PC-9 (cell line): ENCODE measurements at regions not wholly inside any gene's neighbourhood (a gene's known extent, or its start where the extent isn't known, plus 50 kb on each side); places are given as distances from the start of the nearest gene placed in this dataset.
A peak's percentile ranks its signal among the peaks of the same experiment; 100 is the strongest.

Source experiments
- BruUV-seq: library from RNA; stranded (reverse); fragments of 400-500 nt; replicated peaks from 2 replicates; lab custom pipeline; 2021; lab: Mats Ljungman, UMichigan
- CTCF ChIA-PET: fragments of 300-600 bp; sonication (Branson Sonifier 250); formaldehyde crosslinking; loops from one replicate; lab custom pipeline; 2022; ENCODE audit warnings: antibody characterized with exemption; lab: Charles Lee
- POLR2A ChIA-PET: fragments of 300-600 bp; sonication (Branson Sonifier 250); formaldehyde crosslinking; loops from one replicate; lab custom pipeline; 2022; ENCODE audit warnings: antibody characterized with exemption; ENCODE audit not compliant: unreplicated experiment; lab: Charles Lee
- DNase-seq, 2 experiments: peaks; one replicate each; pipeline versions ENCODE4 v3.0.0 to v3.0.0-alpha.2; 2015 to 2022; ENCODE audit warnings: mixed read lengths in 1 of 2
- H2AFZ ChIP-seq: fragments of 200-600 bp; sonication (generic); 2 replicates; pipeline ENCODE4 v1.8.1; 2017; ENCODE audit warnings: antibody characterized with exemption
- H3F3A ChIP-seq: fragments of 200-600 bp; sonication (generic); 2 replicates; pipeline ENCODE4 v1.8.1; 2017; ENCODE audit warnings: antibody characterized with exemption, mild to moderate bottlenecking, low read depth; ENCODE audit not compliant: insufficient read depth
- H3K27ac ChIP-seq: fragments of 200-600 bp; sonication (generic); 2 replicates; pipeline ENCODE4 v1.6.1; 2016; ENCODE audit warnings: mixed run types
- H3K27me3 ChIP-seq: fragments of 200-600 bp; sonication (generic); 2 replicates; pipeline ENCODE4 v1.6.1; 2016; ENCODE audit warnings: low read depth, mixed run types; ENCODE audit not compliant: insufficient read depth
- H3K36me3 ChIP-seq: fragments of 200-600 bp; sonication (generic); 2 replicates; pipeline ENCODE4 v1.6.1; 2016; ENCODE audit warnings: low read depth, mixed run types
- H3K4me1 ChIP-seq: fragments of 200-600 bp; sonication (generic); replicated peaks from 2 replicates; pipeline ENCODE4 v1.6.1; 2016; ENCODE audit warnings: mixed run types; ENCODE audit not compliant: insufficient read depth
- H3K4me2 ChIP-seq: fragments of 200-600 bp; sonication (generic); 2 replicates; pipeline ENCODE4 v1.6.1; 2017; ENCODE audit warnings: mixed run types
- H3K4me3 ChIP-seq: fragments of 200-600 bp; sonication (generic); 2 replicates; pipeline ENCODE4 v1.6.1; 2016; ENCODE audit warnings: mixed run types
- H3K79me2 ChIP-seq: fragments of 200-600 bp; sonication (generic); 2 replicates; pipeline ENCODE4 v1.6.1; 2017; ENCODE audit warnings: low read depth, mixed run types
- H3K9me2 ChIP-seq: fragments of 200-600 bp; sonication (generic); 2 replicates; pipeline ENCODE4 v1.8.1; 2017; ENCODE audit warnings: mild to moderate bottlenecking; ENCODE audit not compliant: insufficient read depth
- H3K9me3 ChIP-seq: fragments of 200-600 bp; sonication (generic); 2 replicates; pipeline ENCODE4 v1.8.1; 2016; ENCODE audit warnings: low read depth; ENCODE audit not compliant: insufficient read depth
- H4K20me1 ChIP-seq: fragments of 200-600 bp; sonication (generic); 2 replicates; pipeline ENCODE4 v1.8.1; 2017; ENCODE audit not compliant: insufficient read depth
- EZH2 ChIP-seq: fragments of 200-600 bp; sonication (generic); IDR thresholded peaks from 2 replicates; pipeline ENCODE4 v1.8.0; 2017; ENCODE audit warnings: antibody characterized with exemption, low read depth
- intact Hi-C: fragments of 100-400 bp; cut with micrococcal nuclease; formaldehyde crosslinking; loops from one replicate; pipeline ENCODE4 v1.10.0; 2022; ENCODE audit not compliant: unreplicated experiment
- TF ChIP-seq, protein P1 (sequence below): fragments of 200-600 bp; sonication (generic); conservative IDR thresholded peaks from 2 replicates; pipeline ENCODE4 v1.6.1; 2017; ENCODE audit warnings: mixed run types, antibody characterized with exemption, mild to moderate bottlenecking, moderate library complexity

DNA sequence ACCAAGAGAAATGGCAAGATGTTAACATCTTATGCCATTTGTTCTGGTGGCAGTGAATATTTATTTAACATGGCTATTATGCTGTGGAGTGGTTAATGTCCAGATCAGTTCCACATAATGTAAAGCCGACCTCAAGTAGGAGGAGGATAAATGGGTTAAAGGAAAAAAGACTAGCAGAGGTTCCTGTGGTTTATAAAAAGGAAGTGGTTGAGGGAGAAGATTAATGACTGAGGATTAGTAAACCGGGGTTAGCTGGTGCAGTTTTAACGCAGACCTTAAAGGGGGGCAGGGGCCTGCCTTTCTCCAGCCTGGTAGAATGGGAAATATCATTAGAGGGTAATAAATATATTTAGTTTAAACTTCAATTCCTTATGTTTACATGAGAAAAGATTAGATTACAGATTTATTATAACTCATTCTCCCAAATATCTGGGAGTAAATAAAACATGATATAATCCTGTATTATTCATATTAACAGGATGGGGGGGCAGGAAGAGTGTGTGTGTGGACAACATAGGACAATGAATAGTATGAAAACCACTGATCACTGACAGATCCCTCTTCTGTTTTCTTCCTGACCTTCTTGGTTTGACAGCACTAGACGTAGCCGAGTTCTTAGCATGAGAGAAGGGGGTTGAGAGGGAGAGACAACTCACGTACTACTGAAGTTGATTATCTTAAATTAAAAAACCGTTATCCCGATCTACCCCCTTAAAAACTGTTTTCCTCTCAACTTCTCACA, 124.1 kb upstream of the LIMCH1 start:
- CTCF ChIA-PET, result no interaction called here

DNA sequence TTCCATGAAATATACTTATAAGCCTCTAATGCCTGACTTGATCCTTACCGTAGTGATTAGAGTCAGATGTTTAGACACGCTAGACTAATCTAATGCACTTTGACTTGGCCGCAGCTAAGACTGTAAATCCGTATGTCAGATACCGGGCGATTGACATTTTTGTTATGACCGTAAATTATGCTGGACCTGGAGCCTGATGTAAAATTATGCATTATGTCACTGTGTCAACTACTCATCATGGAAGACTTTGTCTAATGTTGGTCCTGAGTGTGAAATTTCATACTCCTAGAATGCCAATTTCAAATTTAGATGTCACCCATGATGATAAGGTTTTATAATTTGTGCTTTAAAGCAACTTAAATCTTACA, 123.6 kb upstream of the LIMCH1 start:
- no TSS peak for BruUV-seq
- TF ChIP-seq, protein P1, sequence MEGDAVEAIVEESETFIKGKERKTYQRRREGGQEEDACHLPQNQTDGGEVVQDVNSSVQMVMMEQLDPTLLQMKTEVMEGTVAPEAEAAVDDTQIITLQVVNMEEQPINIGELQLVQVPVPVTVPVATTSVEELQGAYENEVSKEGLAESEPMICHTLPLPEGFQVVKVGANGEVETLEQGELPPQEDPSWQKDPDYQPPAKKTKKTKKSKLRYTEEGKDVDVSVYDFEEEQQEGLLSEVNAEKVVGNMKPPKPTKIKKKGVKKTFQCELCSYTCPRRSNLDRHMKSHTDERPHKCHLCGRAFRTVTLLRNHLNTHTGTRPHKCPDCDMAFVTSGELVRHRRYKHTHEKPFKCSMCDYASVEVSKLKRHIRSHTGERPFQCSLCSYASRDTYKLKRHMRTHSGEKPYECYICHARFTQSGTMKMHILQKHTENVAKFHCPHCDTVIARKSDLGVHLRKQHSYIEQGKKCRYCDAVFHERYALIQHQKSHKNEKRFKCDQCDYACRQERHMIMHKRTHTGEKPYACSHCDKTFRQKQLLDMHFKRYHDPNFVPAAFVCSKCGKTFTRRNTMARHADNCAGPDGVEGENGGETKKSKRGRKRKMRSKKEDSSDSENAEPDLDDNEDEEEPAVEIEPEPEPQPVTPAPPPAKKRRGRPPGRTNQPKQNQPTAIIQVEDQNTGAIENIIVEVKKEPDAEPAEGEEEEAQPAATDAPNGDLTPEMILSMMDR, result no peak
- no peak for TF ChIP-seq EZH2
- Histone ChIP-seq H3F3A (0 out of 2 replicates have a peak, but pooled peaks cover 8% of the 10 kb centered on the region), H3K9me2 (no peaks in the 10 kb centered on the region), H4K20me1 (0 out of 2 replicates have a peak, but pooled peaks cover 4% of the 10 kb centered on the region), H3K4me2 (no peak overlapping the region), H3K4me3 (no peak overlapping the region), H3K4me1 (peaks cover 14% of the 10 kb centered on the region), H3K79me2 (peaks cover 66% of the 10 kb centered on the region), H3K9me3 (no peaks in the 10 kb centered on the region), H3K36me3 (no peaks in the 10 kb centered on the region), H3K27ac (no peak overlapping the region), H3K27me3 (no peaks in the 10 kb centered on the region), H2AFZ (no peak overlapping the region)
- DNase-seq, result no peak
- CTCF ChIA-PET, result no interaction called here
- POLR2A ChIA-PET, result interaction anchor here (0.6 kb wide), 1 partner anchor 74 kb away, joined by 4 read pairs; no protein-coding TSS in a partner anchor
- intact Hi-C loops, result no loop called here

More for the DNA sequence above, 124.1 kb upstream of the LIMCH1 start:
- POLR2A ChIA-PET, result interaction anchor here (0.6 kb wide), 1 partner anchor 73 kb away, joined by 4 read pairs; no protein-coding TSS in a partner anchor
- intact Hi-C loops, result no loop called here
- Histone ChIP-seq H3K4me3 (no peak overlapping the region), H3K9me3 (no peaks in the 10 kb centered on the region), H4K20me1 (0 out of 2 replicates have a peak, but pooled peaks cover 4% of the 10 kb centered on the region), H3F3A (0 out of 2 replicates have a peak, but pooled peaks cover 8% of the 10 kb centered on the region), H3K27me3 (no peaks in the 10 kb centered on the region), H3K4me2 (peak overlapping the region; percentile 9; the same call in 1 of the 2 replicates), H3K36me3 (no peaks in the 10 kb centered on the region), H3K9me2 (no peaks in the 10 kb centered on the region), H3K4me1 (peaks cover 14% of the 10 kb centered on the region), H3K79me2 (peaks cover 68% of the 10 kb centered on the region), H2AFZ (no peak overlapping the region), H3K27ac (peak overlapping the region; percentile 11; the same call in 1 of the 2 replicates)
- BruUV-seq, result no TSS peak
- TF ChIP-seq, protein P1, result no peak
- TF ChIP-seq EZH2, result no peak
- DNase-seq, result no peak

DNA sequence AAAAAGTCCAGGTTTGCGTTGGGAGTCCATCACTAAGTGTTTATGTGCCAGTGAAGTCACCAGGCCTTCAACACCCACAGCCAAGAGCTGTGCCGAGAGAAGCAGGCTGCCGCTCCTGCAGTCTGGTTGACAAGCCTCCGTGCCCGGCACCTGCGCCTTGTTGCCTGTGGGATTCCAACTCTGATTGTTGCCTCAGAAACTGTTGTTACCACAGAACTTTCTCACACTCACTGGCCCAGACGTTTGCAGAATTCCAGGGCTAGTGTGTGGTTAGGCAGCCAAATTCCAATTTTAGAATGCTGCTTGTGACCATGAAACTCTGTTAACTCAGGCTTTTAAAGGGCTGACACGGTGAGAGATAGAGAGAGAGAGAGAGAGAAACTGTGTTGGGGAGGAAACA, 119.5 kb upstream of the LIMCH1 start:
- Histone ChIP-seq H3K9me3 (no peaks in the 10 kb centered on the region), H3K9me2 (no peaks in the 10 kb centered on the region), H3K4me2 (no peak overlapping the region), H2AFZ (no peak overlapping the region), H4K20me1 (0 out of 2 replicates have a peak, but pooled peaks cover 4% of the 10 kb centered on the region), H3K27ac (no peak overlapping the region), H3K36me3 (no peaks in the 10 kb centered on the region), H3K4me1 (peaks cover 5% of the 10 kb centered on the region), H3F3A (0 out of 2 replicates have a peak, but pooled peaks cover 3% of the 10 kb centered on the region), H3K79me2 (peaks cover 54% of the 10 kb centered on the region), H3K27me3 (no peaks in the 10 kb centered on the region), H3K4me3 (no peak overlapping the region)
- intact Hi-C loops, result no loop called here
- DNase-seq, result no peak
- ChIA-PET POLR2A (interaction anchor here (0.6 kb wide), 1 partner anchor 9 kb away, joined by 3 read pairs; no protein-coding TSS in a partner anchor), CTCF (no interaction called here)
- no TSS peak for BruUV-seq
- no peak for TF ChIP-seq EZH2
- TF ChIP-seq, protein P1, result no peak
